Mucosa of descending colon (tissue), 3 donors: ENCODE measurements at regions not wholly inside any gene's neighbourhood (a gene's known extent, or its start where the extent isn't known, plus 50 kb on each side); places are given as distances from the start of the nearest gene placed in this dataset.

Experiments used
- ATAC-seq: fragments of 200-7000 bp; cut with Tn5 transposase; one replicate; pipeline ENCODE4 v1.9.1; 2020; ENCODE audit warnings: mild to moderate bottlenecking, moderate library complexity
- DNase-seq, 3 donors: peaks; one replicate each; pipeline ENCODE4 v3.0.0-alpha.2; 2020
- H3K36me3 ChIP-seq: fragments of 200-600 bp; one replicate; pipeline ENCODE4 v1.8.0; 2021; ENCODE audit warnings: low read depth, mild to moderate bottlenecking
- H3K4me1 ChIP-seq: fragments of 200-600 bp; one replicate; pipeline ENCODE4 v1.8.0; 2021; ENCODE audit warnings: low read depth, mild to moderate bottlenecking
- H3K4me3 ChIP-seq: fragments of 200-600 bp; one replicate; pipeline ENCODE4 v1.8.0; 2021; ENCODE audit warnings: mild to moderate bottlenecking
- H3K9me3 ChIP-seq: fragments of 200-600 bp; one replicate; pipeline ENCODE4 v1.8.0; 2021; ENCODE audit warnings: mild to moderate bottlenecking
- intact Hi-C, 2 donors: fragments of 100-400 bp; cut with DNase I in 1 of 2; cut with micrococcal nuclease in 1 of 2; formaldehyde crosslinking; loops; one replicate each; pipeline versions ENCODE4 v1.11.0 to v1.11.1; 2022; cut with DNase I, micrococcal nuclease
- TF ChIP-seq, protein P1 (sequence below): fragments of 200-600 bp; IDR thresholded peaks from one replicate; pipeline ENCODE4 v1.8.0; 2022; ENCODE audit warnings: antibody characterized with exemption, mild to moderate bottlenecking
- donor health status: DM: no; HTN: no; CAD: no; lungs with moderate emphysema.
- donor health status: DM: no; HTN: no; CAD: no.
- donor health status: DM: no; HTN: yes; CAD: no.

DNA sequence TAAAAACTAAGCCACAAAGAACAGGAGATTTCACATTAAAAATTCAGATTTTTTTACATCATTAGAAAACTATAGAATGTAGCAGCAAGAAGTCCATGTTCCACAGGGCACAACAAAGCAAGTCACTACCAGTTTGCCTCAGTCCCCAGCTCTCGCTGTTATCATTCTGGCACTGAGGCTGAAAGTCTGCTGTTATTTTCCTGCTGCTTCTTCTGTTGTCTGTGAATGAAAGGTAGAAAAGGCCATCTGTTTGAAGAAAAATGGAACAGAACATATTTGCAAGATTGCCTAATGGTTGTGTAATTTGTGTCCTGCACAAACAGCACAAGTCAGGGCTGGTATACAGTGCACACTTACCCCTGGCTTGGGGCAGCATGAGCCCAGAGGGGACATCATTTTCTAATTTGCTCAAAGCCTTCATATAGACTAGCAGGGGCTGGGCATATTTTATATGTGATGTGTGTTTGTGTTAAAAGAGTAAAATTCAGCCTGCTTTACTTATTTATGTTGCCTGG, 105.6 kb upstream of the COG2 start:
- TF ChIP-seq, protein P1, sequence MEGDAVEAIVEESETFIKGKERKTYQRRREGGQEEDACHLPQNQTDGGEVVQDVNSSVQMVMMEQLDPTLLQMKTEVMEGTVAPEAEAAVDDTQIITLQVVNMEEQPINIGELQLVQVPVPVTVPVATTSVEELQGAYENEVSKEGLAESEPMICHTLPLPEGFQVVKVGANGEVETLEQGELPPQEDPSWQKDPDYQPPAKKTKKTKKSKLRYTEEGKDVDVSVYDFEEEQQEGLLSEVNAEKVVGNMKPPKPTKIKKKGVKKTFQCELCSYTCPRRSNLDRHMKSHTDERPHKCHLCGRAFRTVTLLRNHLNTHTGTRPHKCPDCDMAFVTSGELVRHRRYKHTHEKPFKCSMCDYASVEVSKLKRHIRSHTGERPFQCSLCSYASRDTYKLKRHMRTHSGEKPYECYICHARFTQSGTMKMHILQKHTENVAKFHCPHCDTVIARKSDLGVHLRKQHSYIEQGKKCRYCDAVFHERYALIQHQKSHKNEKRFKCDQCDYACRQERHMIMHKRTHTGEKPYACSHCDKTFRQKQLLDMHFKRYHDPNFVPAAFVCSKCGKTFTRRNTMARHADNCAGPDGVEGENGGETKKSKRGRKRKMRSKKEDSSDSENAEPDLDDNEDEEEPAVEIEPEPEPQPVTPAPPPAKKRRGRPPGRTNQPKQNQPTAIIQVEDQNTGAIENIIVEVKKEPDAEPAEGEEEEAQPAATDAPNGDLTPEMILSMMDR: no peak
- Histone ChIP-seq H3K4me1 (no peaks in the 10 kb centered on the region), H3K4me3 (no peak overlapping the region), H3K36me3 (no peaks in the 10 kb centered on the region), H3K9me3 (peaks cover 14% of the 10 kb centered on the region)
- ATAC-seq (no peak), DNase-seq (no peak)
- intact Hi-C loops: no loop called here

DNA sequence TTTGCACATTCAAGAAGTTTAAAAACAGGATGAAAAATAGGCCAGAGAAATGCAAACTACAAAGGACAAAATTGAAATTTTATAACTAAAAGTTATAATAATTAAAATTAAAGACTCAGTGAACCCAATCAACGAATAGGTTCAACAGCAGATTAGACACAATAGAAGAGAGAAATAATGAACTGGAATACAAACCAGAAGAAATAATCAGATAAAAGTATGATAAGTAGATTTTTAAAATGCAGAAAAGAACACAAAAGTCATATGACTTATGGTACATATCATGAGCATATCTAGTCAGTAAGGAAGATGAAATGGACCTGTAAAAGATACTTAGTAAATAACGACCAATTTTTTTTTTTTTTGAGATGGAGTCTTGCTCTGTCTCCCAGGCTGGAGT, 108.1 kb upstream of the COG2 start:
- DNase-seq: no peak
- TF ChIP-seq, protein P1: no peak
- Histone ChIP-seq H3K9me3 (peaks cover 14% of the 10 kb centered on the region), H3K4me1 (no peaks in the 10 kb centered on the region), H3K36me3 (no peaks in the 10 kb centered on the region), H3K4me3 (no peak overlapping the region)
- ATAC-seq: no peak
- intact Hi-C loops: no loop called here

DNA sequence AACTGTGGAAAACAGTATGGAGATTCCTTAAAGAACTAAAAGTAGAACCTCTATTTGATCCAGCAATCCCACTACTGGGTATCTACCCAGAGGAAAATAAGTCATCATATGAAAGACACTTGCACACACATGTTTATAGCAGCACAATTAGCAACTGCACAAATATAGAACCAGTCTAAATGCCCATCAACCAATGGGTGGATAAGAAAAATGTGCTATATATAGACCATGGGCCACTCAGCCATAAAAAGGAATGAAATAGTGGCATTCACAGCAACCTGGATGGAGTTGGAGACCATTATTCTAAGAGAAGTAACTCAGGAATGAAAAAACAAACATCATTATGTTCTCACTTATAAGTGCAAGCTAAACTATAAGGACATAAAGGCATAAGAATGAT, 105.0 kb upstream of the PGBD5 start:
- Histone ChIP-seq H3K4me3 (no peak overlapping the region), H3K4me1 (no peaks in the 10 kb centered on the region), H3K36me3 (no peaks in the 10 kb centered on the region), H3K9me3 (peaks cover 14% of the 10 kb centered on the region)
- DNase-seq (no peak), ATAC-seq (no peak)
- TF ChIP-seq, protein P1: no peak
- intact Hi-C loops: no loop called here

DNA sequence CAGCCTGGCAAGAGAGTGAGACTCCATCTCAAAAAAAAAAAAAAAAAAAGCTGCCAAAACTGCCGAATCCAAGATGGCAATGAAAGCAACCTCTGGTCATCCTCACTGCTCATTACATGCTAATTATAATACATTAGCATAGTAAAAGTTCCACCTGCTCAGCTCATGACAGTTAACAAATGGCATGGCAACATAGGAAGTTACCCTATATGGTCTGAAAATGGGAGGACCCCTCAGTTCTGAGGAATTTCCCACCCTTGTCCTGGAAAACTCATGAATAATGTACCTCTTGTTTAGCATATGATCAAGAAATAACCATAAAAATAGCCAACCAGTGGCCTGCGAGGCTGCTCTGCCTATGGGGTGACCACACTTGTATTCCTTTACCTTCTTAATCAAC, 93.1 kb upstream of the PGBD5 start:
- no peaks in the 10 kb centered on the region for H3K4me1 ChIP-seq
- TF ChIP-seq, protein P1: no peak
- intact Hi-C loops: no loop called here
- ATAC-seq (no peak), DNase-seq (no peak)
- H3K36me3 ChIP-seq: no peaks in the 10 kb centered on the region
- no peaks in the 10 kb centered on the region for H3K9me3 ChIP-seq
- H3K4me3 ChIP-seq: no peak overlapping the region

DNA sequence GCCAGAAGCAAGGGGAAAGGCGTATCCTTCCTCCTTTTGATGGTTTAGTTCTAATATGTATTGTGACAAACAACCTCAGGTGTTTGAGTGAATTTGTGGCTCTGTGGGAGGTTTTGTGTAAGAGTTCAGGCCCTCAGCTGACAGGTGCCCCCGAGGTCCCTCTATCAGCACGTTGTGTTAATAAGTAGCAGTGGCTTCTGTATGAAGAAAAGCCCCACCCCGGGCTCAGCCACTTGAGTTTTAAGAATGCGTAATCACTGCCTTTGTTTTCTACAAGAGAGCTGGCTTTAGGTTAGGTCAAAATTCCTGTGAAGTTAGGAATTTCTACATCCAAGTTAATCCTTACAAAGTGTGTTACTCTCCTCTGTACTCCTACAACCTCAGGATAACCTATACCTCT, 92.4 kb upstream of the PGBD5 start:
- Histone ChIP-seq H3K4me3 (no peak overlapping the region), H3K9me3 (no peaks in the 10 kb centered on the region), H3K36me3 (no peaks in the 10 kb centered on the region), H3K4me1 (no peaks in the 10 kb centered on the region)
- ATAC-seq (no peak), DNase-seq (no peak)
- TF ChIP-seq, protein P1: no peak
- intact Hi-C loops: no loop called here

DNA sequence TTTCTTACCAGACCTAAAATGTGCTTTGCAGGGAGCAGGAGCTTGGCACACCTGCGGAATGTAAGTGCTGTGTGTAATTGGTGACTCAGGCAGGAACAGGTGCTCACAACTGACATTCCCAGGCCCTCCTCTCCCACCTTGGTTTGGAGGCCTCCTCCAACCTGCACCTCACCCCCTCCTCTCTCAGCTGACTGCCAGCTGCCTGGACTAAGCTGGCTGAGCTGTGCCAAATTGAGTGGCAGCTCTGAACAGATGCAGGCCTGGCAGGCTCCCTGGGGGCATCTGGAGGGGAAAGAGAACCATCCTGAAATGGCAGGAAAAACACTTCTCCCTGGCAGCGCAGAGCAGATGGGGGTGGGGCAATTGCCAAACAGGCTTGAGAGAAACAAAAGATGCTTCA, 91.7 kb upstream of the PGBD5 start:
- ATAC-seq: peak; percentile 40
- H3K4me3 ChIP-seq: no peak overlapping the region
- H3K36me3 ChIP-seq: no peaks in the 10 kb centered on the region
- no peaks in the 10 kb centered on the region for H3K4me1 ChIP-seq
- no peaks in the 10 kb centered on the region for H3K9me3 ChIP-seq
- no peak for DNase-seq
- intact Hi-C loops: no loop called here
- TF ChIP-seq, protein P1: no peak
